Fibroblast of peridontal ligament (primary cell): ENCODE measurements at regions not wholly inside any gene's neighbourhood (a gene's known extent, or its start where the extent isn't known, plus 50 kb on each side); places are given as distances from the start of the nearest gene placed in this dataset.

Experiments
- DNase-seq: peaks from one replicate; pipeline ENCODE4 v3.0.0-alpha.2; 2010; ENCODE audit errors: extremely low read depth

GRCh38 chr2:62304429-62305417 lies 108.8 kb downstream of the B3GNT2 start:
- DNase-seq: no peak

- DNase-seq: no peak
These were observed 107.9 kb downstream of the B3GNT2 start for GRCh38 chr2:62303788-62304187.

GRCh38 chr2:62302631-62303435 lies 106.9 kb downstream of the B3GNT2 start:
- no peak for DNase-seq

- no peak for DNase-seq
These were observed 105.0 kb downstream of the B3GNT2 start for GRCh38 chr2:62300925-62301324.

GRCh38 chr2:62297624-62298010 lies 101.7 kb downstream of the B3GNT2 start:
- peak; percentile 9 for DNase-seq

GRCh38 chr2:62296832-62297623 lies 101.1 kb downstream of the B3GNT2 start:
- DNase-seq: no peak

- DNase-seq: no peak
These were observed 100.3 kb downstream of the B3GNT2 start for GRCh38 chr2:62296034-62296831.

GRCh38 chr2:62293490-62294271 lies 97.8 kb downstream of the B3GNT2 start:
- DNase-seq: no peak

- DNase-seq: no peak
These were observed 97.2 kb downstream of the B3GNT2 start for GRCh38 chr2:62293151-62293489.

- peak; percentile 20 for DNase-seq
These were observed 96.3 kb downstream of the B3GNT2 start for GRCh38 chr2:62292190-62292589.

GRCh38 chr2:62291517-62292137 lies 95.7 kb downstream of the B3GNT2 start:
- DNase-seq: no peak

GRCh38 chr2:62291052-62291451 lies 95.1 kb downstream of the B3GNT2 start:
- DNase-seq: no peak

GRCh38 chr2:62287899-62288880 lies 92.3 kb downstream of the B3GNT2 start:
- DNase-seq: peak; percentile 18

- no peak for DNase-seq
These were observed 91.4 kb downstream of the B3GNT2 start for GRCh38 chr2:62287282-62287681.

- DNase-seq: no peak
These were observed 90.3 kb downstream of the B3GNT2 start for GRCh38 chr2:62286089-62286785.

- DNase-seq: no peak
These were observed 89.1 kb downstream of the B3GNT2 start for GRCh38 chr2:62284980-62285379.

GRCh38 chr2:62284471-62284870 lies 88.6 kb downstream of the B3GNT2 start:
- DNase-seq: no peak

- DNase-seq: no peak
These were observed 87.2 kb downstream of the B3GNT2 start for GRCh38 chr2:62283147-62283546.
